Glutamatergic neuron (in vitro differentiated cells): ENCODE measurements at regions not wholly inside any gene's neighbourhood (a gene's known extent, or its start where the extent isn't known, plus 50 kb on each side); places are given as distances from the start of the nearest gene placed in this dataset.
A peak's percentile ranks its signal among the peaks of the same experiment; 100 is the strongest.

Source experiments
- DNase-seq: peaks from one replicate; pipeline ENCODE4 v3.0.0; 2022
- H3K27ac Mint-ChIP-seq: one replicate; pipeline ENCODE4 v1.8.0; 2020; ENCODE audit warnings: mild to moderate bottlenecking, mixed read lengths, inconsistent platforms; ENCODE audit not compliant: unreplicated experiment
- H3K27me3 Mint-ChIP-seq: one replicate; pipeline ENCODE4 v1.8.0; 2020; ENCODE audit warnings: mild to moderate bottlenecking, moderate library complexity, mixed read lengths, inconsistent platforms; ENCODE audit not compliant: unreplicated experiment
- H3K36me3 Mint-ChIP-seq: one replicate; pipeline ENCODE4 v1.8.0; 2020; ENCODE audit warnings: mild to moderate bottlenecking, mixed read lengths, inconsistent platforms; ENCODE audit not compliant: unreplicated experiment
- H3K4me1 Mint-ChIP-seq: one replicate; pipeline ENCODE4 v1.8.0; 2020; ENCODE audit warnings: mild to moderate bottlenecking, low read depth, mixed read lengths, inconsistent platforms; ENCODE audit not compliant: unreplicated experiment
- H3K4me3 Mint-ChIP-seq: one replicate; pipeline ENCODE4 v1.8.0; 2020; ENCODE audit warnings: mild to moderate bottlenecking, mixed read lengths, inconsistent platforms; ENCODE audit not compliant: unreplicated experiment
- H3K9me3 Mint-ChIP-seq: one replicate; pipeline ENCODE4 v1.8.0; 2020; ENCODE audit warnings: mild to moderate bottlenecking, moderate library complexity, mixed read lengths, inconsistent platforms; ENCODE audit not compliant: unreplicated experiment
- TF ChIP-seq, protein P1 (sequence below): fragments of 200-600 bp; sonication (generic); IDR thresholded peaks from one replicate; pipeline ENCODE4 v1.5.0; 2021; ENCODE audit not compliant: partially characterized antibody, unreplicated experiment

GRCh38 chr17:27230996-27231395 lies 62.9 kb upstream of the WSB1 start:
- no peak for DNase-seq
- Mint-ChIP-seq H3K9me3 (peaks cover 2% of the 10 kb centered on the region), H3K4me1 (no peaks in the 10 kb centered on the region), H3K36me3 (no peaks in the 10 kb centered on the region), H3K27me3 (peaks cover 2% of the 10 kb centered on the region), H3K27ac (no peak overlapping the region), H3K4me3 (no peak overlapping the region)
- TF ChIP-seq, protein P1, sequence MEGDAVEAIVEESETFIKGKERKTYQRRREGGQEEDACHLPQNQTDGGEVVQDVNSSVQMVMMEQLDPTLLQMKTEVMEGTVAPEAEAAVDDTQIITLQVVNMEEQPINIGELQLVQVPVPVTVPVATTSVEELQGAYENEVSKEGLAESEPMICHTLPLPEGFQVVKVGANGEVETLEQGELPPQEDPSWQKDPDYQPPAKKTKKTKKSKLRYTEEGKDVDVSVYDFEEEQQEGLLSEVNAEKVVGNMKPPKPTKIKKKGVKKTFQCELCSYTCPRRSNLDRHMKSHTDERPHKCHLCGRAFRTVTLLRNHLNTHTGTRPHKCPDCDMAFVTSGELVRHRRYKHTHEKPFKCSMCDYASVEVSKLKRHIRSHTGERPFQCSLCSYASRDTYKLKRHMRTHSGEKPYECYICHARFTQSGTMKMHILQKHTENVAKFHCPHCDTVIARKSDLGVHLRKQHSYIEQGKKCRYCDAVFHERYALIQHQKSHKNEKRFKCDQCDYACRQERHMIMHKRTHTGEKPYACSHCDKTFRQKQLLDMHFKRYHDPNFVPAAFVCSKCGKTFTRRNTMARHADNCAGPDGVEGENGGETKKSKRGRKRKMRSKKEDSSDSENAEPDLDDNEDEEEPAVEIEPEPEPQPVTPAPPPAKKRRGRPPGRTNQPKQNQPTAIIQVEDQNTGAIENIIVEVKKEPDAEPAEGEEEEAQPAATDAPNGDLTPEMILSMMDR, result no peak

DNA sequence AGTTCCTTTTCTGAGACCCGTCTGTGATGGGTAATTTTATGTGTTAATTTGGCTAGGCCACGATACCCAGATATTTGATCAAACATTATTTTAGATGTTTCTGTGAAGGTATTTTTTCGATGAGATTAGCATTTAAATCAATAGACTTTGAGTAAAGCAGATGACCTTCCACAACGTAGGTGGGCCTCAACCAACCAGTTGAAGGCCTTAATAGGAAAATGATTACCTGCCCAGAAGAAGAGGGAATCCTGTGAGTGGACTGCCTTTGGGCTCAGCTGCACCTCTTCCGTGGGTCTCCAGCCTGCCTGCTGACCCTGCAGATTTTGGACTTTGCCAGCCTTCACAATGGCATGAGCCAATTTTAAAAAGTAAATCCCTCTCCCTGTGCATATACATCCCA lies 61.6 kb upstream of the WSB1 start:
- no peak overlapping the region for H3K4me3 Mint-ChIP-seq
- no peaks in the 10 kb centered on the region for H3K36me3 Mint-ChIP-seq
- TF ChIP-seq, protein P1, result no peak
- no peaks in the 10 kb centered on the region for H3K4me1 Mint-ChIP-seq
- H3K27me3 Mint-ChIP-seq, result peaks cover 2% of the 10 kb centered on the region
- no peak overlapping the region for H3K27ac Mint-ChIP-seq
- peaks cover 2% of the 10 kb centered on the region for H3K9me3 Mint-ChIP-seq
- no peak for DNase-seq

- DNase-seq, result no peak
- TF ChIP-seq, protein P1, result no peak
- Mint-ChIP-seq H3K9me3 (peaks cover 2% of the 10 kb centered on the region), H3K4me1 (no peaks in the 10 kb centered on the region), H3K27me3 (peaks cover 2% of the 10 kb centered on the region), H3K4me3 (no peak overlapping the region), H3K36me3 (no peaks in the 10 kb centered on the region), H3K27ac (no peak overlapping the region)
Measured at GRCh38 chr17:27233059-27233458, 60.9 kb upstream of the WSB1 start.

DNA sequence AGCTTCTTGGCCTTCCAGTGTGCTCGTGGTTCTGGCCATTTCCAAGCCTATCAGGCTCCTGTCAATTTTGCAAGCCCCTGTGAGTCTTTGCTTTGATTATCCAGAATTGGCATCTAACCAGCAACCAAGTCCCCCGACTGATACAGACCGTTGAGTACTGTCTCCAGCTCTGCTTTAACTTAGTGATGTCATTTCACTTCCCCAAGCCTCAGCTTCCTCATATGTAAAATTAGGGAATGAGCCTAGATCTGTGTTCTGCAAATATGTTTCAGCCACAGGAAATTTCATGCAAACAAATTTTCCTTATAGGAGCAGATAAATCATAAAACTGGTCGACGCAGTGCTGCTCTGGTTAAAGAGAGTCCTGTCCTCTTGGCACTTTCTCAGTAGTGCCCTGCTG lies 60.1 kb upstream of the WSB1 start:
- peaks cover 2% of the 10 kb centered on the region for H3K9me3 Mint-ChIP-seq
- H3K4me1 Mint-ChIP-seq, result no peaks in the 10 kb centered on the region
- H3K27ac Mint-ChIP-seq, result no peak overlapping the region
- no peaks in the 10 kb centered on the region for H3K36me3 Mint-ChIP-seq
- H3K4me3 Mint-ChIP-seq, result no peak overlapping the region
- TF ChIP-seq, protein P1, result no peak
- no peak for DNase-seq
- H3K27me3 Mint-ChIP-seq, result peaks cover 2% of the 10 kb centered on the region

- Mint-ChIP-seq H3K9me3 (peaks cover 2% of the 10 kb centered on the region), H3K4me1 (no peaks in the 10 kb centered on the region), H3K27me3 (peaks cover 2% of the 10 kb centered on the region), H3K27ac (no peak overlapping the region), H3K36me3 (no peaks in the 10 kb centered on the region), H3K4me3 (no peak overlapping the region)
- DNase-seq, result peak; percentile 78
- TF ChIP-seq, protein P1, result peak; percentile 93
Measured at GRCh38 chr17:27236717-27237315, 57.1 kb upstream of the WSB1 start.
